Progenitor cell of endocrine pancreas (in vitro differentiated cells): ENCODE measurements at regions not wholly inside any gene's neighbourhood (a gene's known extent, or its start where the extent isn't known, plus 50 kb on each side); places are given as distances from the start of the nearest gene placed in this dataset.

Source experiments
- DNase-seq: peaks from one replicate; pipeline ENCODE4 v3.0.0; 2021; ENCODE audit warnings: low spot score; ENCODE audit not compliant: unreplicated experiment
- H3K27ac Mint-ChIP-seq: 2 replicates; pipeline ENCODE4 v1.8.0; 2021; ENCODE audit warnings: mild to moderate bottlenecking, moderate library complexity, mixed read lengths
- H3K27me3 Mint-ChIP-seq: 2 replicates; pipeline ENCODE4 v1.8.0; 2021; ENCODE audit warnings: mixed read lengths
- H3K36me3 Mint-ChIP-seq: 2 replicates; pipeline ENCODE4 v1.8.0; 2022; ENCODE audit warnings: mixed read lengths; ENCODE audit not compliant: insufficient read depth
- H3K4me1 Mint-ChIP-seq: 2 replicates; pipeline ENCODE4 v1.8.0; 2021; ENCODE audit warnings: low read depth, mixed read lengths
- H3K4me3 Mint-ChIP-seq: 2 replicates; pipeline ENCODE4 v1.8.0; 2021; ENCODE audit warnings: low read depth, mild to moderate bottlenecking, moderate library complexity, mixed read lengths
- H3K9me3 Mint-ChIP-seq: 2 replicates; pipeline ENCODE4 v1.8.0; 2021; ENCODE audit warnings: low read depth, mixed read lengths
- TF ChIP-seq, protein P1 (sequence below): fragments of 200-600 bp; sonication (generic); IDR thresholded peaks from one replicate; pipeline ENCODE4 v1.5.0; 2021; ENCODE audit warnings: antibody characterized with exemption, mild to moderate bottlenecking; ENCODE audit not compliant: unreplicated experiment

DNA sequence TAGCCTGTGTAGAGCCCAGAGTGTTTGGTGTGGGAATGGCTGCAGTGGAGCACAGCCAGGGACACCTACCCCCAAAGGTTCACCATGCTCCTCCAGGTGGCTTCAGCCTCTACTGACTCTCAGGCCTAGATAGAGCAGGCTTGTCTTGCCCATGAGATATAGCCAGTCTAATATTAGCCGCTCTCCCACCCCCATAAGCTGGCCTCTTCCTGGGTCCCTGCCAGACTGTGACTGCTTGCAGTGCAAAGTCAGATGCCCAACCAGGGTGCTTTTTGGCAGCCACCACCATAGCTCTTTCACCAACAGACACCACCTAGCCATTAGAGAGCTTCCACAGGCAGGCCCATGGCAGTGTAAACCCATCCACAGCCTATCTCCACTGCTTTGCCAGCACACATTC, 405.3 kb downstream of the MBD2 start:
- Mint-ChIP-seq H3K4me3 (no peak overlapping the region), H3K36me3 (no peaks in the 10 kb centered on the region), H3K27me3 (no peaks in the 10 kb centered on the region), H3K4me1 (peaks cover 8% of the 10 kb centered on the region), H3K9me3 (peaks cover 8% of the 10 kb centered on the region), H3K27ac (no peak overlapping the region)
- TF ChIP-seq, protein P1, sequence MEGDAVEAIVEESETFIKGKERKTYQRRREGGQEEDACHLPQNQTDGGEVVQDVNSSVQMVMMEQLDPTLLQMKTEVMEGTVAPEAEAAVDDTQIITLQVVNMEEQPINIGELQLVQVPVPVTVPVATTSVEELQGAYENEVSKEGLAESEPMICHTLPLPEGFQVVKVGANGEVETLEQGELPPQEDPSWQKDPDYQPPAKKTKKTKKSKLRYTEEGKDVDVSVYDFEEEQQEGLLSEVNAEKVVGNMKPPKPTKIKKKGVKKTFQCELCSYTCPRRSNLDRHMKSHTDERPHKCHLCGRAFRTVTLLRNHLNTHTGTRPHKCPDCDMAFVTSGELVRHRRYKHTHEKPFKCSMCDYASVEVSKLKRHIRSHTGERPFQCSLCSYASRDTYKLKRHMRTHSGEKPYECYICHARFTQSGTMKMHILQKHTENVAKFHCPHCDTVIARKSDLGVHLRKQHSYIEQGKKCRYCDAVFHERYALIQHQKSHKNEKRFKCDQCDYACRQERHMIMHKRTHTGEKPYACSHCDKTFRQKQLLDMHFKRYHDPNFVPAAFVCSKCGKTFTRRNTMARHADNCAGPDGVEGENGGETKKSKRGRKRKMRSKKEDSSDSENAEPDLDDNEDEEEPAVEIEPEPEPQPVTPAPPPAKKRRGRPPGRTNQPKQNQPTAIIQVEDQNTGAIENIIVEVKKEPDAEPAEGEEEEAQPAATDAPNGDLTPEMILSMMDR = no peak
- no peak for DNase-seq

DNA sequence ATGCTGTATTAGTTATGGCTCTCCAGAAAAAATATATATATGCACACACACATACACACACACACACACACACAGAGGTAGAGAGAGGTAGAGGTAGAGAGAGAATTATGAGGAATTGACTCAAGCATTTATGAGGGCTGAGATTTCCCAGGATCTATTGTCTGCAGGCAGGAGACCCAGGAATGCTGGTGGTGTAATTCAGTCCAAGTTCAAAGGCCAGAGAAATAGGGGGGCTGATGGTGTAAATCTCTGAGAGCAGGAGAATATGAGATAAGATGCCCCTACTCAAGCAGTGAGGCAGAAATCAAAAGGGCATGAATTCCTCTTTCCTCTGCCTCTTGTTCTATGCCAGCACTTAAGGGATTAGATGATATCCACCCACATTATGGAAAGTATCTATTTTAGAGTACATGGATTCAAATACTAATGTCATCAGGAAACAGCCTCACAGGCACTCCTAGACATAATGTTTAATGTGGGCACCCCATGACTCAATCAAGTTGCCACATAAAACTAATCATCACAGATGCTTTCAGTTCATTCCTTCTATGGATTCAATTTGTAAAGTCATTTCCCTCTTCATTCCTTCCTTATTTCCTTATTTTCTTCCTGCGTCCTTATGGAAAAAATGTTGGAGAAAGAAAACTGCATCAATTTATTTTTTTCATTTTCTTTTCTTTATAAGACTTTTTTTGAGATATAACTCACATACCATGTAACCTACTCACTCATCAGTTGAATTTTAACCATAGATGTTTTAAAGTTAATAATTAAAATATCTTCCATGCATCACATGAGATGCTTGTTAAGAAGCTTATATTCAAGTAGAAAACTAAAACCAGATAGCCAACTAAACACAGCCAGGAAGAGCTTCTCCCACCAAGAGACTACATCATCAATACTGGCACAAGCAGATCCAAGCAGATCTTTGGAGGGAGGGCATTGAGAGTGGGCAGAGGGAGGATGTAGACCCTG, 406.2 kb downstream of the MBD2 start:
- H3K36me3 Mint-ChIP-seq = no peaks in the 10 kb centered on the region

DNA sequence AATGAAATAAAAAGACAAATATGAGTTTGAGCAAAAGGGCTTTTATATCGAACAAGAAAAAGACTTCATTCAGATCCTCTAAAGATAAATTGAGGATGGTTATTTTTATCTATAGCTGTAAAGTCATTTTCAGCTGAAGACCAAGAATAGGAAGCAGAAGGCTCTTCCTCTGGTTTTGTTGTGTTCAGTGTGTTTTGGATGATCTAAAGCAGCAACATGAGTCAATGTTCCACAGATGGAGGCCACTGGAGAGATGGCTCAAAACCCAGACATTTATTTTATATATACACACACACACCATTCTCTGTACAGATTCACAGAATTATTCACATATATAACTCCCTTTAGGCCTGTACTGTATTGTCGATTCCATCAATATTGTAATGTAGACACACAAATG, 424.3 kb downstream of the MBD2 start:
- Mint-ChIP-seq H3K27me3 (no peaks in the 10 kb centered on the region), H3K36me3 (no peaks in the 10 kb centered on the region)

More for the DNA sequence above, 406.2 kb downstream of the MBD2 start:
- Mint-ChIP-seq H3K4me3 (no peak overlapping the region), H3K27ac (no peak overlapping the region), H3K9me3 (peaks cover 5% of the 10 kb centered on the region), H3K4me1 (peaks cover 8% of the 10 kb centered on the region), H3K27me3 (no peaks in the 10 kb centered on the region)
- DNase-seq = no peak
- TF ChIP-seq, protein P1 = no peak

DNA sequence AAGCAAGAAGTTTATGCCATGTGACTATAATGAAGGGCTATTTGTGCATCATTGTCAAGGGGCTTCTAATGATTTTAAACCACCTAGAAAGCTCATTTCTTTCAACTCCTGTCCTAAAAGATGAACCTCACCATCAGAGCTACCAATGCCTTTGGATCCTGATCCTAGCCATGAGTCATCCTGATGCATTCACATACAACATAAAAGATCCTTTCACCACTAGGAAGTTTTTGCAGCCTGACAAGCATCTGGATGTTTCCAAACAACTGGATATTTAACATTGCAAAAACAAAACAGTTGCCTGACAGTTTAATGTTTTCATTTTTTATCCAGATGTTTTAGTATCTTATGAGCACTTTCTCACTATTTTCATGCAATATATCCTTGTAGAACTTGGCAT, 425.3 kb downstream of the MBD2 start:
- peaks cover 2% of the 10 kb centered on the region for H3K9me3 Mint-ChIP-seq

More for the DNA sequence above, 424.3 kb downstream of the MBD2 start:
- Mint-ChIP-seq H3K4me3 (no peak overlapping the region), H3K27ac (no peak overlapping the region), H3K9me3 (peaks cover 2% of the 10 kb centered on the region), H3K4me1 (no peaks in the 10 kb centered on the region)
- TF ChIP-seq, protein P1 = no peak
- DNase-seq = no peak

DNA sequence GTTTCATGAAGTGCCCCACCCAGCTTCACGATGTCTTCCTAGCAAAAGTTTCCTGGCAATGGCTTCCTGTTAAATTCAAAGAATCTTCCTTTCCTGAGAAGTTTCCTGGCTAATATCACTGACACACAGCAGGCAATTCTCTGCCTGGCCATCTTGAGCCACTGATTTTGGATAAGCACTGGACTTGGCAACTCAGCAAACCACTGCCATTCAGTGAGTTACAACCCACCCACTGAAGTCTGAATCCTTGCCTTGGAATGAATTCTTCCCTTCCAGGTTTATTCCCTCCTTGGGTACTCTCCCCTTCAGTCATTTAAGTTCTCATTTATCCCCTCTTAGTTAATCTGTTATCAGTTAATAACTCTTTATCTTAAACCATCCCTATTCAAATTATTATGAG, 426.0 kb downstream of the MBD2 start:
- no peaks in the 10 kb centered on the region for H3K4me1 Mint-ChIP-seq
- TF ChIP-seq, protein P1 = no peak
- DNase-seq = no peak
- peaks cover 2% of the 10 kb centered on the region for H3K9me3 Mint-ChIP-seq
- no peak overlapping the region for H3K27ac Mint-ChIP-seq
- no peaks in the 10 kb centered on the region for H3K27me3 Mint-ChIP-seq
- H3K36me3 Mint-ChIP-seq = no peaks in the 10 kb centered on the region
- H3K4me3 Mint-ChIP-seq = no peak overlapping the region

More for the DNA sequence above, 425.3 kb downstream of the MBD2 start:
- TF ChIP-seq, protein P1 = no peak
- no peaks in the 10 kb centered on the region for H3K36me3 Mint-ChIP-seq
- H3K27me3 Mint-ChIP-seq = no peaks in the 10 kb centered on the region
- no peak overlapping the region for H3K4me3 Mint-ChIP-seq
- H3K4me1 Mint-ChIP-seq = no peaks in the 10 kb centered on the region
- no peak for DNase-seq
- H3K27ac Mint-ChIP-seq = no peak overlapping the region
